Trophoblast cell (in vitro differentiated cells and primary cell): ENCODE measurements at regions not wholly inside any gene's neighbourhood (a gene's known extent, or its start where the extent isn't known, plus 50 kb on each side); places are given as distances from the start of the nearest gene placed in this dataset.
"Not testable (repeated sequence)": the region's sequence is repeated elsewhere in the genome, so short reads cannot be mapped to it uniquely, and the experiment has no call there.

ENCODE experiments used
- DNase-seq, 2 donors: peaks; one replicate each; pipeline ENCODE4 v3.0.0-alpha.2; 2016
- H2AFZ ChIP-seq: 2 replicates; pipeline ENCODE4 v1.6.1; 2013; ENCODE audit warnings: low read length, moderate library complexity, mild to moderate bottlenecking; ENCODE audit not compliant: insufficient read depth, poor library complexity
- H2AK5ac ChIP-seq: 2 replicates; pipeline ENCODE4 v1.6.1; 2013; ENCODE audit warnings: mild to moderate bottlenecking, low read length
- H2BK120ac ChIP-seq: 2 replicates; pipeline ENCODE4 v1.6.1; 2013; ENCODE audit warnings: low read length, mild to moderate bottlenecking, moderate library complexity; ENCODE audit not compliant: insufficient read depth, poor library complexity
- H2BK12ac ChIP-seq: 2 replicates; pipeline ENCODE4 v1.6.1; 2013; ENCODE audit warnings: mild to moderate bottlenecking, low read length, moderate library complexity
- H2BK5ac ChIP-seq: 2 replicates; pipeline ENCODE4 v1.6.1; 2013; ENCODE audit warnings: low read length, low read depth, moderate library complexity, mild to moderate bottlenecking; ENCODE audit not compliant: poor library complexity
- H3K14ac ChIP-seq: 2 replicates; pipeline ENCODE4 v1.6.1; 2013; ENCODE audit warnings: mild to moderate bottlenecking, low read length
- H3K18ac ChIP-seq: 2 replicates; pipeline ENCODE4 v1.6.1; 2013; ENCODE audit warnings: mild to moderate bottlenecking, low read length
- H3K23ac ChIP-seq: 2 replicates; pipeline ENCODE4 v1.6.1; 2013; ENCODE audit warnings: low read length
- H3K27ac ChIP-seq: 2 replicates; pipeline ENCODE4 v1.5.1; 2013; ENCODE audit warnings: low read depth, mild to moderate bottlenecking, inconsistent platforms, low read length, moderate library complexity
- H3K27me3 ChIP-seq: 2 replicates; pipeline ENCODE4 v1.6.1; 2013; ENCODE audit warnings: inconsistent platforms, mild to moderate bottlenecking, low read length, moderate library complexity; ENCODE audit not compliant: insufficient read depth
- H3K36me3 ChIP-seq, 2 experiments: 1 replicate in 1 of 2; 2 replicates in 1 of 2; pipeline ENCODE4 v1.6.1; 2013; ENCODE audit warnings: low read length in 2 of 2, mild to moderate bottlenecking in 2 of 2, moderate library complexity in 1 of 2; ENCODE audit not compliant: insufficient read depth in 2 of 2, control insufficient read depth in 1 of 2
- H3K4ac ChIP-seq: 2 replicates; pipeline ENCODE4 v1.6.1; 2013; ENCODE audit warnings: low read depth, mild to moderate bottlenecking, low read length, moderate library complexity
- H3K4me1 ChIP-seq, 2 experiments: 1 replicate in 1 of 2; 2 replicates in 1 of 2; pipeline ENCODE4 v1.6.1; 2013; ENCODE audit warnings: low read length in 2 of 2, mild to moderate bottlenecking in 2 of 2, moderate library complexity in 1 of 2; ENCODE audit not compliant: insufficient read depth in 2 of 2, control insufficient read depth in 1 of 2
- H3K4me2 ChIP-seq: 2 replicates; pipeline ENCODE4 v1.6.1; 2013; ENCODE audit warnings: inconsistent platforms, mild to moderate bottlenecking, low read length, moderate library complexity
- H3K4me3 ChIP-seq: 2 replicates; pipeline ENCODE4 v1.5.1; 2013; ENCODE audit warnings: mild to moderate bottlenecking, low read depth, low read length, inconsistent platforms
- H3K79me1 ChIP-seq: one replicate; pipeline ENCODE4 v1.6.1; 2013; ENCODE audit warnings: low read length
- H3K79me2 ChIP-seq: 2 replicates; pipeline ENCODE4 v1.6.1; 2013; ENCODE audit warnings: low read length, mild to moderate bottlenecking; ENCODE audit not compliant: control insufficient read depth, insufficient read depth, poor library complexity
- H3K9ac ChIP-seq: 2 replicates; pipeline ENCODE4 v1.6.1; 2013; ENCODE audit warnings: mild to moderate bottlenecking, low read length
- H3K9me3 ChIP-seq: 2 replicates; pipeline ENCODE4 v1.6.1; 2013; ENCODE audit warnings: low read depth, mild to moderate bottlenecking, control low read depth, inconsistent platforms, low read length; ENCODE audit not compliant: insufficient read depth
- H4K12ac ChIP-seq: 2 replicates; pipeline ENCODE4 v1.6.1; 2013; ENCODE audit warnings: low read depth, mild to moderate bottlenecking, low read length, moderate library complexity
- H4K8ac ChIP-seq: 2 replicates; pipeline ENCODE4 v1.6.1; 2013; ENCODE audit warnings: low read depth, mild to moderate bottlenecking, low read length, moderate library complexity
- H4K91ac ChIP-seq: one replicate; pipeline ENCODE4 v1.6.1; 2013; ENCODE audit warnings: low read depth, mild to moderate bottlenecking, low read length, moderate library complexity
- WGBS: extraction: QIAGEN DNeasy Blood & Tissue Kit; methylation state at CpG from one replicate; pipeline ENCODE4 v1.1.7; 2013; ENCODE audit warnings: missing lambda C conversion rate; ENCODE audit not compliant: insufficient read length, insufficient coverage; ENCODE audit errors: extremely low coverage; 5-methylcytosine and 5-hydroxymethylcytosine counted together

- no CpG with 5 or more reads among the region's 4 CpGs for WGBS
- not testable (repeated sequence) for DNase-seq, H2BK5ac ChIP-seq
Observed at GRCh38 chr7:35887430-35887829, 86.6 kb downstream of the SEPTIN7 start.

GRCh38 chr7:35889001-35889400 is 88.1 kb downstream of the SEPTIN7 start:
- no peak overlapping the region for H2BK5ac ChIP-seq
- H2AK5ac ChIP-seq: no peak overlapping the region
- no peaks in the 10 kb centered on the region for H3K9me3 ChIP-seq
- no CpG with 5 or more reads among the region's 4 CpGs for WGBS
- no peak overlapping the region for H2BK12ac ChIP-seq
- no peak overlapping the region for H2BK120ac ChIP-seq
- no peak overlapping the region for H2AFZ ChIP-seq
- H3K23ac ChIP-seq: no peak overlapping the region
- no peak overlapping the region for H4K91ac ChIP-seq
- DNase-seq: no peak
- H3K4me3 ChIP-seq: no peak overlapping the region
- no peak overlapping the region for H3K4ac ChIP-seq
- no peak overlapping the region for H3K18ac ChIP-seq
- H3K79me1 ChIP-seq: no peaks in the 10 kb centered on the region
- H3K27ac ChIP-seq: no peak overlapping the region
- no peaks in the 10 kb centered on the region for H3K79me2 ChIP-seq
- no peak overlapping the region for H4K8ac ChIP-seq
- H3K9ac ChIP-seq: no peak overlapping the region
- no peaks in the 10 kb centered on the region for H3K4me1 ChIP-seq
- no peak overlapping the region for H4K12ac ChIP-seq
- no peak overlapping the region for H3K4me2 ChIP-seq
- no peak overlapping the region for H3K14ac ChIP-seq
- H3K27me3 ChIP-seq: no peaks in the 10 kb centered on the region
- peaks cover 3 to 7% of the 10 kb centered on the region in 2 experiments for H3K36me3 ChIP-seq

More at GRCh38 chr7:35887430-35887829, 86.6 kb downstream of the SEPTIN7 start:
- not testable (repeated sequence) for H3K9me3 ChIP-seq, H3K14ac ChIP-seq, H4K91ac ChIP-seq, H2AK5ac ChIP-seq, H3K36me3 ChIP-seq, H3K23ac ChIP-seq, H2BK120ac ChIP-seq, H3K27ac ChIP-seq, H4K12ac ChIP-seq, H3K4me2 ChIP-seq, H3K4me3 ChIP-seq, H3K18ac ChIP-seq, H3K4me1 ChIP-seq, H2AFZ ChIP-seq, H3K79me2 ChIP-seq, H3K4ac ChIP-seq, H3K79me1 ChIP-seq, H4K8ac ChIP-seq, H3K27me3 ChIP-seq, H3K9ac ChIP-seq, H2BK12ac ChIP-seq

GRCh38 chr7:35889870-35890269 is 89.0 kb downstream of the SEPTIN7 start:
- WGBS: no CpG with 5 or more reads among the region's 2 CpGs
- H3K9ac ChIP-seq: no peak overlapping the region
- H4K12ac ChIP-seq: no peak overlapping the region
- H3K79me1 ChIP-seq: no peaks in the 10 kb centered on the region
- no peak overlapping the region for H3K18ac ChIP-seq
- H3K4me1 ChIP-seq: no peaks in the 10 kb centered on the region
- H2AK5ac ChIP-seq: no peak overlapping the region
- H3K23ac ChIP-seq: no peak overlapping the region
- H2BK12ac ChIP-seq: no peak overlapping the region
- H4K8ac ChIP-seq: no peak overlapping the region
- H3K4me2 ChIP-seq: no peak overlapping the region
- no peaks in the 10 kb centered on the region for H3K79me2 ChIP-seq
- H3K36me3 ChIP-seq: peaks cover 3 to 7% of the 10 kb centered on the region in 2 experiments
- H3K9me3 ChIP-seq: no peaks in the 10 kb centered on the region
- no peak for DNase-seq
- no peak overlapping the region for H3K4me3 ChIP-seq
- no peak overlapping the region for H4K91ac ChIP-seq
- H2BK5ac ChIP-seq: no peak overlapping the region
- H3K14ac ChIP-seq: no peak overlapping the region
- H3K4ac ChIP-seq: no peak overlapping the region
- H3K27me3 ChIP-seq: no peaks in the 10 kb centered on the region
- H2AFZ ChIP-seq: no peak overlapping the region
- H3K27ac ChIP-seq: no peak overlapping the region
- no peak overlapping the region for H2BK120ac ChIP-seq

GRCh38 chr7:35891004-35891830 is 90.4 kb downstream of the SEPTIN7 start:
- H4K8ac ChIP-seq: no peak overlapping the region
- H3K4ac ChIP-seq: no peak overlapping the region
- no peak overlapping the region for H3K9ac ChIP-seq
- H2AFZ ChIP-seq: no peak overlapping the region
- no peak overlapping the region for H3K4me2 ChIP-seq
- no peak for DNase-seq
- H4K12ac ChIP-seq: no peak overlapping the region
- H3K9me3 ChIP-seq: no peaks in the 10 kb centered on the region
- H2BK5ac ChIP-seq: no peak overlapping the region
- no peak overlapping the region for H2BK12ac ChIP-seq
- H3K79me2 ChIP-seq: no peaks in the 10 kb centered on the region
- H3K18ac ChIP-seq: no peak overlapping the region
- no CpG with 5 or more reads among the region's 3 CpGs for WGBS
- H3K79me1 ChIP-seq: no peaks in the 10 kb centered on the region
- no peak overlapping the region for H3K4me3 ChIP-seq
- peaks cover 3 to 7% of the 10 kb centered on the region in 2 experiments for H3K36me3 ChIP-seq
- no peaks in the 10 kb centered on the region for H3K27me3 ChIP-seq
- H2BK120ac ChIP-seq: no peak overlapping the region
- H3K14ac ChIP-seq: no peak overlapping the region
- H3K23ac ChIP-seq: no peak overlapping the region
- H3K4me1 ChIP-seq: no peaks in the 10 kb centered on the region
- H3K27ac ChIP-seq: no peak overlapping the region
- no peak overlapping the region for H4K91ac ChIP-seq
- no peak overlapping the region for H2AK5ac ChIP-seq
